Brain microvascular endothelial cell (primary cell): ENCODE measurements at regions not wholly inside any gene's neighbourhood (a gene's known extent, or its start where the extent isn't known, plus 50 kb on each side); places are given as distances from the start of the nearest gene placed in this dataset.

Experiments used
- DNase-seq: peaks from one replicate; pipeline ENCODE4 v3.0.0-alpha.2; 2020
- H3K27ac ChIP-seq: fragments of 250-450 bp; sonication (Bioruptor Pico); 2 replicates; pipeline ENCODE4 v1.5.1; 2020; ENCODE audit warnings: mild to moderate bottlenecking, moderate library complexity
- H3K27me3 ChIP-seq: fragments of 250-450 bp; sonication (Bioruptor Pico); replicated peaks from 2 replicates; pipeline ENCODE4 v1.5.1; 2020; ENCODE audit warnings: mild to moderate bottlenecking
- H3K36me3 ChIP-seq: fragments of 250-450 bp; sonication (Bioruptor Pico); replicated peaks from 2 replicates; pipeline ENCODE4 v1.5.1; 2020; ENCODE audit warnings: mild to moderate bottlenecking
- H3K4me3 ChIP-seq: 2 replicates; pipeline ENCODE4 v1.5.1; 2011; ENCODE audit warnings: low read depth, mild to moderate bottlenecking, control low read depth, low read length, moderate library complexity
- CTCF ChIP-seq: IDR thresholded peaks from 2 replicates; pipeline ENCODE4 v1.5.1; 2011; ENCODE audit warnings: low read depth, mild to moderate bottlenecking, moderate library complexity, low read length, control low read depth, inconsistent platforms; ENCODE audit errors: missing control alignments
- in situ Hi-C: cut with HindIII; loops from 2 replicates; pipeline ENCODE4 v1.10.0; 2017; ENCODE audit warnings: low sequenced_read_pairs, low pct_ligation_motif_present

GRCh38 chr3:162647321-162647720 is 1150.7 kb downstream of the OTOL1 start:
- in situ Hi-C loops, result no loop called here
- Histone ChIP-seq H3K36me3 (no peaks in the 10 kb centered on the region), H3K27me3 (no peaks in the 10 kb centered on the region), H3K4me3 (no peak overlapping the region), H3K27ac (no peak overlapping the region)
- TF ChIP-seq CTCF, result no peak
- DNase-seq, result no peak

- in situ Hi-C loops, result no loop called here
- no peaks in the 10 kb centered on the region for H3K27me3 ChIP-seq
- no peak for DNase-seq
- no peak overlapping the region for H3K4me3 ChIP-seq
- no peak overlapping the region for H3K27ac ChIP-seq
- TF ChIP-seq CTCF, result no peak
- H3K36me3 ChIP-seq, result no peaks in the 10 kb centered on the region
Observed at GRCh38 chr3:162658003-162658402, 1161.4 kb downstream of the OTOL1 start.

GRCh38 chr3:162665684-162666391 is 1169.2 kb downstream of the OTOL1 start:
- Histone ChIP-seq H3K4me3 (no peak overlapping the region), H3K27me3 (no peaks in the 10 kb centered on the region), H3K36me3 (no peaks in the 10 kb centered on the region), H3K27ac (no peak overlapping the region)
- TF ChIP-seq CTCF, result no peak
- DNase-seq, result no peak
- in situ Hi-C loops, result no loop called here

GRCh38 chr3:162666835-162667234 is 1170.2 kb downstream of the OTOL1 start:
- no peak for TF ChIP-seq CTCF
- no peak for DNase-seq
- no peak overlapping the region for H3K4me3 ChIP-seq
- no peak overlapping the region for H3K27ac ChIP-seq
- in situ Hi-C loops, result no loop called here
- H3K36me3 ChIP-seq, result no peaks in the 10 kb centered on the region
- H3K27me3 ChIP-seq, result no peaks in the 10 kb centered on the region

- no peak for TF ChIP-seq CTCF
- Histone ChIP-seq H3K27ac (no peak overlapping the region), H3K36me3 (no peaks in the 10 kb centered on the region), H3K4me3 (no peak overlapping the region), H3K27me3 (no peaks in the 10 kb centered on the region)
- no peak for DNase-seq
- in situ Hi-C loops, result no loop called here
Observed at GRCh38 chr3:162670181-162670580, 1173.6 kb downstream of the OTOL1 start.

GRCh38 chr3:162677475-162677874 is 1180.9 kb downstream of the OTOL1 start:
- in situ Hi-C loops, result no loop called here
- TF ChIP-seq CTCF, result no peak
- no peaks in the 10 kb centered on the region for H3K27me3 ChIP-seq

More at GRCh38 chr3:162677475-162677874, 1180.9 kb downstream of the OTOL1 start:
- no peak overlapping the region for H3K4me3 ChIP-seq
- no peaks in the 10 kb centered on the region for H3K36me3 ChIP-seq
- H3K27ac ChIP-seq, result no peak overlapping the region
- DNase-seq, result no peak
